ENCODE measurements at regions not wholly inside any gene's neighbourhood (a gene's known extent, or its start where the extent isn't known, plus 50 kb on each side); places are given as distances from the start of the nearest gene placed in this dataset.

DNA sequence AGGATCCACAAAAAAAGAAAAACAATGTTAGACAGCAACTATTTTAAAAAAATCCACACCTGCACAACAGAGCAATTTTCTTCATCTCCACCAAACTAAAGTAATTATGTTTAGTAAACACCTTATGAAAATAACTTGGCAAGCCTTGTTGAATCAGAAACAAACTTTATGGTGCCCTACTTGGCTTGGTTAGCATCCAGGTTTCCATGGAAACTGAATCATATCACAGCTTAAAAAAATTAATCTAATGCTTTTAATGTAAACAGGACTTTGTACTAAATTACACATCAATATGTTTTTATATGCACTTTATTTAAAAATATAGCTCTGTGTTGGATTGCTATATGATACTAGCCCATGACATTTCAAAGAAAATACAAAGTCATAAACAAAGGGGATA, 1882.4 kb downstream of the SUCLG1 start:
- TF ChIP-seq, protein P1, sequence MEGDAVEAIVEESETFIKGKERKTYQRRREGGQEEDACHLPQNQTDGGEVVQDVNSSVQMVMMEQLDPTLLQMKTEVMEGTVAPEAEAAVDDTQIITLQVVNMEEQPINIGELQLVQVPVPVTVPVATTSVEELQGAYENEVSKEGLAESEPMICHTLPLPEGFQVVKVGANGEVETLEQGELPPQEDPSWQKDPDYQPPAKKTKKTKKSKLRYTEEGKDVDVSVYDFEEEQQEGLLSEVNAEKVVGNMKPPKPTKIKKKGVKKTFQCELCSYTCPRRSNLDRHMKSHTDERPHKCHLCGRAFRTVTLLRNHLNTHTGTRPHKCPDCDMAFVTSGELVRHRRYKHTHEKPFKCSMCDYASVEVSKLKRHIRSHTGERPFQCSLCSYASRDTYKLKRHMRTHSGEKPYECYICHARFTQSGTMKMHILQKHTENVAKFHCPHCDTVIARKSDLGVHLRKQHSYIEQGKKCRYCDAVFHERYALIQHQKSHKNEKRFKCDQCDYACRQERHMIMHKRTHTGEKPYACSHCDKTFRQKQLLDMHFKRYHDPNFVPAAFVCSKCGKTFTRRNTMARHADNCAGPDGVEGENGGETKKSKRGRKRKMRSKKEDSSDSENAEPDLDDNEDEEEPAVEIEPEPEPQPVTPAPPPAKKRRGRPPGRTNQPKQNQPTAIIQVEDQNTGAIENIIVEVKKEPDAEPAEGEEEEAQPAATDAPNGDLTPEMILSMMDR (conservative IDR thresholded peaks at IDR 0.05; ENCODE audit: low read length) = no peak
- TF ChIP-seq EZH2phosphoT487 (IDR thresholded peaks at IDR 0.05; ENCODE audit: borderline replicate concordance) = no peak

Data from Loucy (cell line).